ENCODE measurements at regions not wholly inside any gene's neighbourhood (a gene's known extent, or its start where the extent isn't known, plus 50 kb on each side); places are given as distances from the start of the nearest gene placed in this dataset.

DNA sequence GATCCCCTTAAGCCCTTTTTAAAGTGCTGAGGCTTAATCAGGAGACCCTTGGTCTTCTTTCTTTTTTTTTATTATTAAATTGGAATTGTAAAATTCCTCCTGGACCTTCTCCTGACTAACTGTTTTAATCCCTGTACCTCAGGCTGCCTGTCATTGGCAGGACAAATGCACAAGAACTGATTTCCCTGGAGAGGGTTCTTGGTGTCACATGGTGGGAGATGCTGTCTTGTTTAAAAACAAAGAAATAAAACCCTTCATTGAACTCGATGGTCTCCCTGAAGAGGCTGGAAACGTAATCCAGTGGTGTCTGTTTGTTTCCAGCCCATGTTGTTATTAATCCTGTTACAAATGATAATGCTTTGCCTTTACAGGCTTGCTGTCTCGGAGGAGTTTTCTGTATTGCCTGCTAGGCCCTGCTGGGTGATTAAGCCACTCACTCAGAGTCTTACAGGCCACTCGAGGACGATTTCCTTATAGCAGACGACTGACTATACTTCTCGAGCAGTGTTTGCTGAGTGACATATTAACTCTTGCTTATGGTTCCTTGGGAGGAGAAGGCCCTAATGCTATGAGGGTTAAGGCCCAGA is 100.5 kb upstream of the MGAT5 start:
- Mint-ChIP-seq H3K4me3 (no peak overlapping the region), H3K27me3 (ENCODE audit: low read depth) (no peaks in the 10 kb centered on the region), H3K27ac (ENCODE audit: unreplicated experiment) (peak overlapping the region; percentile 47), H3K4me1 (no peaks in the 10 kb centered on the region), H3K9me3 (no peaks in the 10 kb centered on the region), H3K36me3 (ENCODE audit: low read depth) (peaks cover 3% of the 10 kb centered on the region)
- DNase-seq (ENCODE audit: low read depth, low spot score), result no peak
- TF ChIP-seq CTCF (conservative IDR thresholded peaks at IDR 0.05), result no peak

- Mint-ChIP-seq H3K4me1 (no peaks in the 10 kb centered on the region), H3K27me3 (ENCODE audit: low read depth) (no peaks in the 10 kb centered on the region), H3K4me3 (no peak overlapping the region), H3K36me3 (ENCODE audit: low read depth) (peaks cover 3% of the 10 kb centered on the region), H3K27ac (ENCODE audit: unreplicated experiment) (no peak overlapping the region), H3K9me3 (no peaks in the 10 kb centered on the region)
- no peak for TF ChIP-seq CTCF (conservative IDR thresholded peaks at IDR 0.05)
- DNase-seq (ENCODE audit: low read depth, low spot score), result no peak
Observed at GRCh38 chr2:134154246-134154645, 99.6 kb upstream of the MGAT5 start.

- peaks cover 3% of the 10 kb centered on the region for H3K36me3 Mint-ChIP-seq (ENCODE audit: low read depth)
- no peak for DNase-seq (ENCODE audit: low read depth, low spot score)
- TF ChIP-seq CTCF (conservative IDR thresholded peaks at IDR 0.05), result no peak
- no peaks in the 10 kb centered on the region for H3K27me3 Mint-ChIP-seq (ENCODE audit: low read depth)
- H3K9me3 Mint-ChIP-seq, result no peaks in the 10 kb centered on the region
- no peak overlapping the region for H3K4me3 Mint-ChIP-seq
- no peaks in the 10 kb centered on the region for H3K4me1 Mint-ChIP-seq
- H3K27ac Mint-ChIP-seq (ENCODE audit: unreplicated experiment), result no peak overlapping the region
Observed at GRCh38 chr2:134155134-134155533, 98.7 kb upstream of the MGAT5 start.

DNA sequence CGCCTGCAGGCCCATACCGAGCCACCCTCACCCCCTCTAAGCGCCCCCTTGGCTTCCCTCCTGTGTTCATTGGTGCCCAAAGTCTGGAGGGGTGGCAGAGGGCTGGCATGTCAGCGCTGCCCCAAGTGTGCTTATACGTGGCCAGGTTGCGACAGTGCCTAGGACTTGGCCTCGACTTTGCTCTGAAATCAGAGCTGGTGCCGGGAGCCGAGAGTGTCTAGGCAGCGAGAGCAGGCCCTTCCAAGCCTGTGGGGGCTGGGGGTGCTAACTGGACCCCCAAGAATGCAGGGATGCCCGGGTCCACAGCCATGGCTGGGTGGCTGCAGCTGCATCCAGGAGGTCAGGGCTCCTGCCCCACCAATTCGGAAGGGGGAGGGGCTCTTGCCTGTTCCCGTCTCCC is 95.6 kb upstream of the MGAT5 start:
- TF ChIP-seq CTCF (conservative IDR thresholded peaks at IDR 0.05), result no peak
- Mint-ChIP-seq H3K36me3 (ENCODE audit: low read depth) (no peaks in the 10 kb centered on the region), H3K9me3 (no peaks in the 10 kb centered on the region), H3K4me3 (no peak overlapping the region), H3K27ac (ENCODE audit: unreplicated experiment) (no peak overlapping the region), H3K4me1 (peaks cover 17% of the 10 kb centered on the region), H3K27me3 (ENCODE audit: low read depth) (no peaks in the 10 kb centered on the region)
- DNase-seq (ENCODE audit: low read depth, low spot score), result no peak

- TF ChIP-seq CTCF (conservative IDR thresholded peaks at IDR 0.05), result no peak
- DNase-seq (ENCODE audit: low read depth, low spot score), result no peak
- Mint-ChIP-seq H3K36me3 (ENCODE audit: low read depth) (no peaks in the 10 kb centered on the region), H3K4me1 (peaks cover 23% of the 10 kb centered on the region), H3K4me3 (no peak overlapping the region), H3K27me3 (ENCODE audit: low read depth) (no peaks in the 10 kb centered on the region), H3K9me3 (no peaks in the 10 kb centered on the region), H3K27ac (ENCODE audit: unreplicated experiment) (no peak overlapping the region)
Observed at GRCh38 chr2:134161170-134161547, 92.7 kb upstream of the MGAT5 start.

GRCh38 chr2:134163336-134163735 is 90.5 kb upstream of the MGAT5 start:
- Mint-ChIP-seq H3K36me3 (ENCODE audit: low read depth) (no peaks in the 10 kb centered on the region), H3K4me1 (peaks cover 28% of the 10 kb centered on the region), H3K9me3 (no peaks in the 10 kb centered on the region), H3K27me3 (ENCODE audit: low read depth) (no peaks in the 10 kb centered on the region), H3K27ac (ENCODE audit: unreplicated experiment) (no peak overlapping the region), H3K4me3 (no peak overlapping the region)
- DNase-seq (ENCODE audit: low read depth, low spot score), result no peak
- TF ChIP-seq CTCF (conservative IDR thresholded peaks at IDR 0.05), result no peak

All from neural crest cell (in vitro differentiated cells).